OCI-LY1 (cell line): ENCODE measurements at regions not wholly inside any gene's neighbourhood (a gene's known extent, or its start where the extent isn't known, plus 50 kb on each side); places are given as distances from the start of the nearest gene placed in this dataset.

Source experiments
- CTCF ChIP-seq: fragments of 200-600 bp; sonication (generic), shearing (Covaris generic); IDR thresholded peaks from 2 replicates; pipeline ENCODE4 v1.5.1; 2017; ENCODE audit warnings: mild to moderate bottlenecking, antibody characterized with exemption, low read length, moderate library complexity, mixed read lengths
- EZH2 ChIP-seq: fragments of 200-600 bp; sonication (generic), shearing (Covaris generic); IDR thresholded peaks from 2 replicates; pipeline ENCODE4 v1.8.0; 2017; ENCODE audit warnings: borderline replicate concordance, mixed run types, mild to moderate bottlenecking, antibody characterized with exemption, low read length, moderate library complexity, mixed read lengths

DNA sequence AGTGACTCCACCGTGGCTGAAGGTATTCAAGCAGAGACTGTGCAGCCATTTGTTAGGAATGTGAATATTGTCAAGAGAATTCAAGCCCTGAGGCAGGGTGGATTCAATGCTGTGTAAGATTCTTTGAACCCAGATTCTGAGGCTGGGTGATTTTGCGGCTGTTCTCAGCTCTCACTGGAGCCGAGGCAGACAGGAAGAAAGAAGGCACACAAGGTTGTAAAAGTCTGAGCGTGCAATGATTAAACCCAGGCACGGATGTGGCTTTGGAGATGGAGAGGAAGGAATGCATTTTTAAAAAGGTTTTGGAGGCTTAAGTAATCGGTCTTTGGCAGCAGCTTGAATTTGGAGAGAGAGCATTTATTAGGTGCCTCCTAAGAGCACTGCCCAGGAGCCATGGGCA, 187.9 kb downstream of the KATNAL1 start:
- no peak for TF ChIP-seq EZH2
- no peak for TF ChIP-seq CTCF
